C4-2B (cell line): ENCODE measurements at regions not wholly inside any gene's neighbourhood (a gene's known extent, or its start where the extent isn't known, plus 50 kb on each side); places are given as distances from the start of the nearest gene placed in this dataset.

Source experiments
- CTCF ChIP-seq: fragments of 450-650 bp; conservative IDR thresholded peaks from 2 replicates; pipeline ENCODE4 v1.5.1; 2017; ENCODE audit warnings: mild to moderate bottlenecking
- ZFX ChIP-seq: fragments of 450-650 bp; IDR thresholded peaks from 2 replicates; pipeline ENCODE4 v1.6.1; 2017

- no peak for TF ChIP-seq CTCF
- no peak for TF ChIP-seq ZFX
Measured at GRCh38 chr2:15708161-15708560, 116.5 kb downstream of the DDX1 start.
